ENCODE measurements at regions not wholly inside any gene's neighbourhood (a gene's known extent, or its start where the extent isn't known, plus 50 kb on each side); places are given as distances from the start of the nearest gene placed in this dataset.

DNA sequence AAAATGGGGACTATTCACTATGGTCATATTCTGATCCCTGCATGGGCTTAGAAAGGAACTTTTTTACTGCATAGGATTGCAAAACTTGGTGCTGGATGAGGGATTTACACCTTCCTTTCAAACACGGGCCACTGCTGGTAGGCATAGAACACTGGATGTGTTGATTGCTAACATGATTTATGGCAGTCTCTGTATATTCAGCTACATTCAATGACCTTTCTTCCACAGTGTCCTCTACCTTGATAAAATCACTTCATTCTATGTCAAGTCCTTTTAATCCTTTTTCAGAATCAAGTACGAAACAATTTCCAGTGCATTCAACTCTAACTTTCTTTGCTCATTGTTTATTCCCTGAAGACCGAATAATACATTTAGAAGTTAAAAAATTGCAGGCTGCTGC lies 91.9 kb upstream of the ATG10 start:
- TF ChIP-seq, protein P1, sequence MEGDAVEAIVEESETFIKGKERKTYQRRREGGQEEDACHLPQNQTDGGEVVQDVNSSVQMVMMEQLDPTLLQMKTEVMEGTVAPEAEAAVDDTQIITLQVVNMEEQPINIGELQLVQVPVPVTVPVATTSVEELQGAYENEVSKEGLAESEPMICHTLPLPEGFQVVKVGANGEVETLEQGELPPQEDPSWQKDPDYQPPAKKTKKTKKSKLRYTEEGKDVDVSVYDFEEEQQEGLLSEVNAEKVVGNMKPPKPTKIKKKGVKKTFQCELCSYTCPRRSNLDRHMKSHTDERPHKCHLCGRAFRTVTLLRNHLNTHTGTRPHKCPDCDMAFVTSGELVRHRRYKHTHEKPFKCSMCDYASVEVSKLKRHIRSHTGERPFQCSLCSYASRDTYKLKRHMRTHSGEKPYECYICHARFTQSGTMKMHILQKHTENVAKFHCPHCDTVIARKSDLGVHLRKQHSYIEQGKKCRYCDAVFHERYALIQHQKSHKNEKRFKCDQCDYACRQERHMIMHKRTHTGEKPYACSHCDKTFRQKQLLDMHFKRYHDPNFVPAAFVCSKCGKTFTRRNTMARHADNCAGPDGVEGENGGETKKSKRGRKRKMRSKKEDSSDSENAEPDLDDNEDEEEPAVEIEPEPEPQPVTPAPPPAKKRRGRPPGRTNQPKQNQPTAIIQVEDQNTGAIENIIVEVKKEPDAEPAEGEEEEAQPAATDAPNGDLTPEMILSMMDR (IDR thresholded peaks at IDR 0.05), result no peak
- TF ChIP-seq POLR2A (IDR thresholded peaks at IDR 0.05), result no peak

All from testis (tissue), 2 donors.